HG02970 (cell line): ENCODE measurements at regions not wholly inside any gene's neighbourhood (a gene's known extent, or its start where the extent isn't known, plus 50 kb on each side); places are given as distances from the start of the nearest gene placed in this dataset.

Source experiments
- ATAC-seq: cut with Tn5 transposase; IDR thresholded peaks from one replicate; pipeline ENCODE4 v1.9.1; 2021; ENCODE audit warnings: mild to moderate bottlenecking, moderate library complexity, moderate number of reproducible peaks; ENCODE audit not compliant: unreplicated experiment, low FRiP score

- ATAC-seq = no peak
These were observed 173.6 kb upstream of the DYNLRB2 start for GRCh38 chr16:80367037-80367658.

DNA sequence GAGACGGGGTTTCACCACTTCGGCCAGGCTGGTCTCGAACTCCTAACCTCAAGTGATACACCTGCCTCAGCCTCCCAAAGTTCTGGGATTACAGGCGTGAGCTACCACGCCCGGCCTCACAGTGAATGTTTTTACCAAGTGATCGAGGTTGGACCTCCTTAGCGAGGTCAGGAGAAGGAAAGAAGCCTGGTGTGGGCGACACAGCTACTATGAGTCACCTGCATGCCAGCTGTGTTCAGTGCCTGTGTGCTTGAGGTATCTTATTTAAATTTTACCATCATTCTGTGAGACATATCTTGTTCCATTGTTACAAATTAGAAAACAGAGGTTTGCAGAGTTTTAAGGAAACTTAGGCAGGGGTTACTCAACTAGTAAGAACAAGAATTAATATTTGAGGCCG lies 174.8 kb upstream of the DYNLRB2 start:
- no peak for ATAC-seq

DNA sequence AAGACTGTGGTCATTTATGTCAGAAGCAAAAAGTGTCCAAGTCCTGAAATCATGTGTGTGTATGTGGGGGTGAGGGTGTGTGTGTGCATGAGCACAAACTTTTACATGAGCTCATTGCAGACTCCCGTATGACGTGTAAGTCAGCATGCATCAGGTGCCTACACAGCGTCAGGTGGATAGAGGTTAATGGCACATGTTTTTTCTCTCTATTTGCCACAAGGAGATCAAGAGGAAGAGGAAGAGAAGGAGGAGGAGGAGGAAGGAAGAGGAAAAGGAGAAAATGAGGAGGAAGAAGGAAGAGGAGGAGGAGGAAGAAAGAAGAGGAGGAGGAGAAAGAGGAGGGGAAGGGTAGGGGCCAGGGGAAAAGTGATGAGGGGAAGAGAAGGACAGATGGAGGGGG lies 178.0 kb upstream of the DYNLRB2 start:
- no peak for ATAC-seq

- ATAC-seq = no peak
These were observed 184.4 kb upstream of the DYNLRB2 start for GRCh38 chr16:80356365-80356764.

- no peak for ATAC-seq
These were observed 185.5 kb upstream of the DYNLRB2 start for GRCh38 chr16:80355335-80355734.

DNA sequence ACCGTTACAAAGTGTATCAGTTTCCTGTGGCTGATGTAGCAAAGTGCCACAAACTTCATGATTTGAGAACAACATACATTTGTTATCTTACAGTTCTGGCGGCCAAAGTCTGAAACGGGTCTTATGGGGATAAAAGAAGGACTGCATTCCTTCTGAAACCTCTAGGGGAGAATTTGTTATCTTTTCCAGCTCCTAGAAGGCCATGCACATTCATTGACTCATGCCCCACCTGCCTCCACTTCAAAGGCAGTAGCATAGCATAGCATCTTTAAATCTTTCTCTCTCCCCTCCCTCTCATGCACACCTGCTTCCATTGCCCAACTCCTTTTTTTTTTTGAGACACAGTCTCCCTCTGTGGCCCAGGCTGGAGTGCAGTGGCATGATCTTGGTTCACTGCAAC lies 190.7 kb upstream of the DYNLRB2 start:
- no peak for ATAC-seq

GRCh38 chr16:80347900-80348299 lies 192.9 kb upstream of the DYNLRB2 start:
- ATAC-seq = no peak

- ATAC-seq = no peak
These were observed 193.8 kb upstream of the DYNLRB2 start for GRCh38 chr16:80347002-80347401.

DNA sequence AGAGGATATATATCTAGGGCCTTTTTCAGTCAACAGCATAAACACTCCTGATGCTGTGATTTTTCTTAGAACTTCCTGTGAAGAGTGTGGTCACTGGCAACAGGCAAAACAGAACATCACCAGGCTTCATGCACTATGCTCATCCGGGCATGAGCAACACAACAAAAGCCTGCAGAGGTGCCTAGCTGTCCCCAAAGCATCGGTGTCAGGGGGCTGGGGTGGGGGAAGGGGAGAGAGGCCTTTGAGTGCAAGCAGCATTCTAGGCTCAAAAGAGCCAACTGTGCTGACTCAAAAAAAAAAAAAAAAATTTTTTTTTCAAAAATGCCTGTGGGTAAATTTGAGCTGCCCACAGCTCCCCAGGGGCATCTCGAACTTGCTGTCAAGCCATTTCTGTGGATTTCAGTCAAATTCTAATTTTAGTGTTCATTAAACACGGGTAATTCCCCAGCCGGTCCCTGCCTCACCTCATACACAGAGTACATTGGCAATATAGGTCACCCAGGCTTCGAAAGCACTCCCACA lies 194.6 kb upstream of the DYNLRB2 start:
- no peak for ATAC-seq

DNA sequence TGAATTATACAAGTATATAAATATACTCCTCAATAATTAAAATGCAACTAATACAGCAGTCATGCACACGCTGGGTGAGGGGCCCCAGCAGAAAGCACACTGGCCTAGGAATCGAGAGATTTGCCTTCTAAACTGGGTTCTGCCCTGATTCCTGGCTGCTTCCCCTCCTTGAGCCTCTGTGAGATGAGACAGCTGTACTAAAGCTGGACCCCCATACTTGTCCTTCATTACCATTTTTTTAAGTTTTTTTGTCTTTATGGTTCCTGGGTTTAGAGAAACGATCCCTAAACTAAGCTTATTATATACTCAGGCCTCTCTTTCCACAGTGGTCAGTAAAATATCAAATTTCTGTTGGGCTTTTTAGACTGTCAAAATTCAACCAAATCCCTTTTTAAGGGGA lies 195.1 kb upstream of the DYNLRB2 start:
- ATAC-seq = no peak

- no peak for ATAC-seq
These were observed 196.2 kb upstream of the DYNLRB2 start for GRCh38 chr16:80344570-80344969.

DNA sequence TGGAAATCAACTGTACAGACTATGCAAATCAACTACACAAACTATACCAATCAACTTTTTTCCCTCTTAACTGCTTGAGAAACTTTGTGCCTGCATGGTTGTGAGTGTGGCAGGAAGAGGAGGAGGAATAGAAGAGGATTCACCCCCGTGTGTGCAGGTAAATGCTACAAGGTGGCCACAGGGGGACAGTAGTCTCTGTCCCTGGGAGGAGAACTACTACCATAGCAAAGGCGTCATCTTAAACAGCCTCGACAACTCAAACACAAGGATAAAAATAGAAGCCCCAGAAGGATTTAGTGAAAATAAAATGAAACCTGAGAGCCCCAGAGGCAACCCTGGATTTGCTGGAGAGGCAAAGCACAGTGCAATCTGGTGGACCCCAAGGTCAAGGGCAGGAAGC lies 199.5 kb upstream of the DYNLRB2 start:
- ATAC-seq = no peak

DNA sequence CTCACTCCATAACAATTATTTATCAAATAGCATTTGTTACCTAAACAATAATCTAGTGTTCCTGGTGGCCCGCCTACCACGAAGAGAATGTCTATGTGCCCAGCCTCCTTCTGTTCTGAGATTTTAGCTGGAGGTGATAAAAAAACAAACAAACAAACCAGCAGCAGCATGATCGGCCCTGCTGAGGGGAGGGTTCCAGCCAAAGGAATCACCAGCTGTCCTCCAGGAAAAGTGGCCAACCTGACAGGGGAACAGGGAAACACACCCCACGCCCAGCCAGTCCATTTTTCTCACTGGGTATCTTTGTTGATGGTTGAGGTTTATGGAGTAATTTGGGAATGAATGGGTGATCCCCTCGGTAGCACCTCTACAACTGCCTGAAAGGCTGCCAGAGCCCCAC lies 203.0 kb upstream of the DYNLRB2 start:
- no peak for ATAC-seq

DNA sequence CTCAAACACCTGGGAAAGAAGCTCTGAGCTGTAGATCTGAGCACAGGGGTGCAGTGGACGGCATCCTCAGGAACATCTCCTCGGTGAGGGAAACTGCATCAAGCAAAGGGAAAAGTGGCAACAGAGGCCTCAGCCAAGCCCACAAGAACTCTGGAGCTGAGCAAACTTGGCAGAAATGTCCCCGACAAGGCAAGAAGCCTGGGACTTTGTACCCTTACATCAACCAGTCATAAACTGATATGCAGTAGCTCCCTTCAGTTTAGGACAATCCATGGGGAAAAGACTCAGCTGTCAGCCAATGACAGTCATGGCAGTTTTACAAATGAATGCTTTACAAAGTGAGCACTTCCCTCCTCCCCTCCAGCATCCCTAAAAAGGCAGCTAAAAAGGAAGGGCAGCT lies 210.0 kb upstream of the DYNLRB2 start:
- no peak for ATAC-seq

DNA sequence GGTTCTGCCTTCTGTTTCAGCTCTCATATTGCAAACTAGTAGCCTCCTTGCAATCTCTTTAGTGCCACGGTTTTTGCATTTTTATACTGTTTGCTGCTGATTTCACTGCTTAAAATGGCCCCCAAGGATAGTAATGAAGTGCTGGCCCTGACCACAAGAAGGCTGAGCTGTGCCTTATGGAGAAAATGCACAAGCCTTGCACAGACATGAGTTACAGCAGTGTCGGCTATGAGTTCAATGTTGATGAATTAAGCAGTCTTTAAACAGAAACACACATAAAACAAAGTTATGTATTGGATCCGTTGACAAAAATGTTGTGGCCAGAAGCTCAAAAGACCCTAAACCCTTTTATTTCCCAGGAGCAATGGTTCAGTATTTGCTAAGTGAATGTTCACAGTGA lies 210.6 kb upstream of the DYNLRB2 start:
- no peak for ATAC-seq

DNA sequence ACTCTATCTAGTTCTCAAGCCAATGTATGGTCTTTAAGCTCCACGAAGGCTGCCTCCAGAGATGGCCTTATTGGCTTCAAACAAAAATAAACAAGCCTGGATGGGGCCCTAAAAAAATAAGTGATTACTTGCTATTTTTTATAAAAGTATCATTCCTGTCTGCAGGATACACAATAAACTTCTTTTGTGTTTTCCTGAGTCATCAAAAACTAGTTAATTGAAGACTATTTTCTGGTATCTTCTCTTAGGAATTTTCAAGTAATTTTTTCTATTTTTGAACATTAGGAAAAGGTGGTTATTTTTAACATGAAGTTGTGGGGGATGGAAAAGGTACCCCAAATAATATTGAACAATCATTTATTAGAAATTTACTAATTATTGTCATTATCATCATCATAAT lies 213.1 kb upstream of the DYNLRB2 start:
- ATAC-seq = no peak

- no peak for ATAC-seq
These were observed 216.4 kb upstream of the DYNLRB2 start for GRCh38 chr16:80324371-80324770.

DNA sequence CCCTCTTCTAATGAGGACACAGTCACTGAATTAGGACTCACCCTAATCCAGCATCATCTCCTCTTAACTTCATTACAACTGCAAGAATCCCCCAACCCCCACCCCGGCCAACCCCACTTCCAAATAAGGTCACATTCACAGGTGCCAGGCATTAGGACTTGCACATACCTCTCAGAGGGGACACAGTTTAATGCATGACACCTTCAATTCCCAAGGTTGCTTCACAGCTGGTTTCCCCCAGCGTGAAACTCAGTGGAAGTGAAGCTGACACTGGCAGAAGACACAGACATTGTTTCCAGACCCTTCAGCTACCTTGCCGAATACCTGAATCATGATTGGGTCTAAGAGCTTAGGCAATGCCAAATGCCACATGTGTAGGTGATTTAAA lies 217.0 kb upstream of the DYNLRB2 start:
- ATAC-seq = no peak

- no peak for ATAC-seq
These were observed 217.5 kb upstream of the DYNLRB2 start for GRCh38 chr16:80323187-80323807.

- ATAC-seq = no peak
These were observed 221.6 kb upstream of the DYNLRB2 start for GRCh38 chr16:80319181-80319580.

GRCh38 chr16:80318107-80318506 lies 222.7 kb upstream of the DYNLRB2 start:
- ATAC-seq = no peak

DNA sequence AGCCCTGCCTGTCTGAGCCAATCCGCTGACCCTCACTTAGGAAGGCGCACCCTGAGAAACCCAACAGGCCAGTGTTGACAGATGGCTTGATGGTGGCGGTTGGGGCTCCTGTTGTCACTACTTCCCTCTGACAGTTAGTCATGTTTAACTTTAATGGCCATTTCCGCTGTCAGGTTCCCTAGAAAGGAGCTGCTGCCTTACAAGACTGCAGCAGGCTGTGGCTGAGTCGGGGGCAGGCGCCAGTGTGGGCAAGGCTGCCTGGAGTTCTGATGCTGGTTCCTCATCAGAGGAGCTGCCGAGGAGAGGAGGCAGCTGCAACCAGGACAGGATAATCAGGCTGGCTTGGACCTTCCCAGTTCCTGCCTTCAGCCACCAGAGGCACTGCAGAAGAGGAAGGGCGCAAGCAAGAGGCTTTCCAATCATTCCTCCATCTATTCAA lies 223.2 kb upstream of the DYNLRB2 start:
- no peak for ATAC-seq
